Caco-2 (cell line): ENCODE measurements at regions not wholly inside any gene's neighbourhood (a gene's known extent, or its start where the extent isn't known, plus 50 kb on each side); places are given as distances from the start of the nearest gene placed in this dataset.

ENCODE experiments used
- BruUV-seq: library from RNA; stranded (reverse); fragments of 400-500 nt; replicated peaks from 2 replicates; lab custom pipeline; 2021; lab: Mats Ljungman, UMichigan
- CTCF ChIA-PET: fragments of 300-600 bp; sonication (Branson Sonifier 250); formaldehyde crosslinking; loops from one replicate; lab custom pipeline; 2022; ENCODE audit warnings: antibody characterized with exemption; lab: Charles Lee
- POLR2A ChIA-PET: fragments of 300-600 bp; sonication (Branson Sonifier 250); formaldehyde crosslinking; loops from one replicate; lab custom pipeline; 2022; ENCODE audit warnings: antibody characterized with exemption; lab: Charles Lee
- DNase-seq, 2 experiments: peaks; one replicate each; pipeline versions ENCODE4 v3.0.0 to v3.0.0-alpha.2; 2020 to 2022
- H3K27me3 ChIP-seq: replicated peaks from 2 replicates; pipeline ENCODE4 v1.6.0; 2011; ENCODE audit warnings: low read length; ENCODE audit not compliant: control insufficient read depth, insufficient read depth
- H3K36me3 ChIP-seq: 2 replicates; pipeline ENCODE4 v1.5.1; 2011; ENCODE audit warnings: low read length; ENCODE audit not compliant: control insufficient read depth, insufficient read depth
- H3K4me1 ChIP-seq: fragments of 250-450 bp; sonication (Bioruptor Pico); 2 replicates; pipeline ENCODE4 v1.5.1; 2020; ENCODE audit warnings: mild to moderate bottlenecking
- H3K4me3 ChIP-seq: 2 replicates; pipeline ENCODE4 v1.5.1; 2011; ENCODE audit warnings: low read depth, mild to moderate bottlenecking, control low read depth, low read length
- H3K9me3 ChIP-seq: fragments of 250-450 bp; sonication (Bioruptor Pico); 2 replicates; pipeline ENCODE4 v1.5.1; 2020; ENCODE audit warnings: mild to moderate bottlenecking, moderate library complexity
- H3K27ac Mint-ChIP-seq: one replicate; pipeline ENCODE4 v1.8.0; 2022; ENCODE audit warnings: mixed read lengths; ENCODE audit not compliant: unreplicated experiment
- H3K27me3 Mint-ChIP-seq: one replicate; pipeline ENCODE4 v1.8.0; 2022; ENCODE audit warnings: mixed read lengths; ENCODE audit not compliant: insufficient read depth, unreplicated experiment
- H3K36me3 Mint-ChIP-seq: one replicate; pipeline ENCODE4 v1.8.0; 2022; ENCODE audit warnings: mild to moderate bottlenecking, mixed read lengths; ENCODE audit not compliant: insufficient read depth, unreplicated experiment
- H3K4me1 Mint-ChIP-seq: one replicate; pipeline ENCODE4 v1.8.0; 2022; ENCODE audit warnings: low read depth, mixed read lengths; ENCODE audit not compliant: unreplicated experiment
- H3K4me3 Mint-ChIP-seq: one replicate; pipeline ENCODE4 v1.8.0; 2022; ENCODE audit warnings: mild to moderate bottlenecking, moderate library complexity, mixed read lengths; ENCODE audit not compliant: unreplicated experiment
- H3K9me3 Mint-ChIP-seq: one replicate; pipeline ENCODE4 v1.8.0; 2022; ENCODE audit warnings: mixed read lengths; ENCODE audit not compliant: unreplicated experiment
- CTCF ChIP-seq, 2 experiments: fragments of 200-600 bp in 1 of 2; IDR thresholded peaks; 1 replicate in 1 of 2; 2 replicates in 1 of 2; pipeline versions ENCODE4 v1.5.1 to v1.8.0; 2011 to 2022; ENCODE audit warnings: antibody characterized with exemption in 1 of 2, control low read depth in 1 of 2, inconsistent platforms in 1 of 2, low read depth in 1 of 2, low read length in 1 of 2, mild to moderate bottlenecking in 1 of 2, moderate library complexity in 1 of 2; ENCODE audit not compliant: insufficient read depth in 1 of 2, severe bottlenecking in 1 of 2, unreplicated experiment in 1 of 2
- intact Hi-C: fragments of 100-400 bp; cut with micrococcal nuclease; formaldehyde crosslinking; loops from one replicate; pipeline ENCODE4 v1.10.0; 2022; ENCODE audit not compliant: unreplicated experiment

DNA sequence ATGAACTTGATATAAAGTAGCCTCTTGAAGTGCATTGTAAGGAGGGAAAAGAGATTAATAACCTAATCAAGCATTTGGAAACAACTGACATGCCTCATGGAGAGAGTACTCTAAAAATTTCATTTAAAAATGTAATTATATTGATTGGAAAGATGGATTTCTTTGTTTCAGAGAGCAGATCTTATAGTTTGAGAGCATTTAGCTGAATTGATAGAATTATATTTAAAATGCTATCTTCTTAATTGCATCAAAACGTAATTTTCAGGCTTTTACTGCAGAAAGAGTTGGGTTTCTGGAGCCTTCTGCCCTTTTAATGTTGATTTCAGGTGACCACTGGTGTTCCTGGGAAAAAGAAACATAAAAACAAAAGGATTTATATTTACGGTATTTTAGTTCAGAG is 130.6 kb downstream of the EDN3 start:
- Mint-ChIP-seq H3K4me3 (no peak overlapping the region), H3K27ac (no peak overlapping the region), H3K36me3 (no peaks in the 10 kb centered on the region), H3K27me3 (peaks cover 17% of the 10 kb centered on the region), H3K9me3 (peaks cover 13% of the 10 kb centered on the region), H3K4me1 (no peaks in the 10 kb centered on the region)
- TF ChIP-seq CTCF (IDR thresholded peaks at IDR 0.05; ENCODE audit: insufficient read depth in 1 of 2, low read depth in 1 of 2, low read length in 1 of 2, severe bottlenecking in 1 of 2, unreplicated experiment in 1 of 2) = no peak
- no peak for DNase-seq
- no peaks in the 10 kb centered on the region; the same call in 1 of the 2 replicates for H3K27me3 ChIP-seq
- BruUV-seq = no TSS peak
- H3K4me3 ChIP-seq = no peak overlapping the region
- intact Hi-C loops = no loop called here
- H3K4me1 ChIP-seq = no peaks in the 10 kb centered on the region
- H3K36me3 ChIP-seq = no peaks in the 10 kb centered on the region
- ChIA-PET POLR2A (no interaction called here), CTCF (interaction anchor here (0.6 kb wide), 1 partner anchor 494 kb away, joined by 5 read pairs; no protein-coding TSS in a partner anchor)
- H3K9me3 ChIP-seq = no peaks in the 10 kb centered on the region

DNA sequence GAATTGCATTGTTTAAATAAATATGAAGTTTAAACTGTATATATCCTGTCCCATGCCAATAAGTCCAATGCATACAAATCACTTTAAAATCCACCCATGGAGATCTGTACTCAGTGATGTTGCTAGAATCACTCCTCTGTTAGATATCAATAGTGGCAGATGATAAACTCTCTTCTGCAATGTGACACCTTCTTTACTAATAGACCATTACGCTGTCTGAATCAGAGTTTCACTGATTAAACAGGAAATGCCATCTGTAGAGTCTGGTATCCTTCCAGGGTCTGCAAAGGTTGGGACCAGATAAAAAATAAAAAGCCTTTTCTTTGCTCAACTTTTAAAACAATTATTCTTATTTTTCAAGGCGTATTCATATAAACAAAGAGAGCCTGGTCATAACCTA is 134.5 kb downstream of the EDN3 start:
- no peak for DNase-seq
- Mint-ChIP-seq H3K27ac (no peak overlapping the region), H3K27me3 (peaks cover 8% of the 10 kb centered on the region), H3K4me3 (no peak overlapping the region), H3K36me3 (no peaks in the 10 kb centered on the region), H3K9me3 (no peaks in the 10 kb centered on the region), H3K4me1 (no peaks in the 10 kb centered on the region)
- CTCF ChIA-PET = no interaction called here
- POLR2A ChIA-PET = no interaction called here
- TF ChIP-seq CTCF (IDR thresholded peaks at IDR 0.05; ENCODE audit: insufficient read depth in 1 of 2, low read depth in 1 of 2, low read length in 1 of 2, severe bottlenecking in 1 of 2, unreplicated experiment in 1 of 2) = no peak
- Histone ChIP-seq H3K27me3 (no peaks in the 10 kb centered on the region), H3K4me3 (no peak overlapping the region), H3K9me3 (no peaks in the 10 kb centered on the region), H3K4me1 (peaks cover 7% of the 10 kb centered on the region; the same call in 1 of the 2 replicates), H3K36me3 (no peaks in the 10 kb centered on the region)
- intact Hi-C loops = no loop called here
- no TSS peak for BruUV-seq

- CTCF ChIA-PET = no interaction called here
- no peak for TF ChIP-seq CTCF (IDR thresholded peaks at IDR 0.05; ENCODE audit: insufficient read depth in 1 of 2, low read depth in 1 of 2, low read length in 1 of 2, severe bottlenecking in 1 of 2, unreplicated experiment in 1 of 2)
- H3K27ac Mint-ChIP-seq = no peak overlapping the region
Observed at GRCh38 chr20:59435518-59435917, 135.1 kb downstream of the EDN3 start.

More at GRCh38 chr20:59435518-59435917, 135.1 kb downstream of the EDN3 start:
- H3K9me3 ChIP-seq = no peaks in the 10 kb centered on the region
- no peaks in the 10 kb centered on the region for H3K27me3 ChIP-seq
- no TSS peak for BruUV-seq
- H3K4me3 Mint-ChIP-seq = no peak overlapping the region
- no peak overlapping the region for H3K4me3 ChIP-seq
- no peaks in the 10 kb centered on the region for H3K36me3 ChIP-seq
- DNase-seq = no peak
- peaks cover 7% of the 10 kb centered on the region; the same call in 1 of the 2 replicates for H3K4me1 ChIP-seq
- POLR2A ChIA-PET = no interaction called here
- no peaks in the 10 kb centered on the region for H3K9me3 Mint-ChIP-seq
- intact Hi-C loops = no loop called here
- no peaks in the 10 kb centered on the region for H3K36me3 Mint-ChIP-seq
- H3K4me1 Mint-ChIP-seq = no peaks in the 10 kb centered on the region
- H3K27me3 Mint-ChIP-seq = peaks cover 8% of the 10 kb centered on the region
